GM18498 (cell line): ENCODE measurements at regions not wholly inside any gene's neighbourhood (a gene's known extent, or its start where the extent isn't known, plus 50 kb on each side); places are given as distances from the start of the nearest gene placed in this dataset.
"Not testable (repeated sequence)": the region's sequence is repeated elsewhere in the genome, so short reads cannot be mapped to it uniquely, and the experiment has no call there.

Experiments used
- ATAC-seq: cut with Tn5 transposase; IDR thresholded peaks from one replicate; pipeline ENCODE4 v1.9.1; 2021; ENCODE audit warnings: mild to moderate bottlenecking, moderate library complexity; ENCODE audit not compliant: unreplicated experiment

- ATAC-seq, result no peak
These were observed 106.2 kb downstream of the ERMARD start for GRCh38 chr6:169857343-169858292.

- ATAC-seq, result not testable (repeated sequence)
These were observed 105.3 kb downstream of the ERMARD start for GRCh38 chr6:169856442-169857342.

GRCh38 chr6:169854813-169855212 is 103.4 kb downstream of the ERMARD start:
- ATAC-seq, result no peak

DNA sequence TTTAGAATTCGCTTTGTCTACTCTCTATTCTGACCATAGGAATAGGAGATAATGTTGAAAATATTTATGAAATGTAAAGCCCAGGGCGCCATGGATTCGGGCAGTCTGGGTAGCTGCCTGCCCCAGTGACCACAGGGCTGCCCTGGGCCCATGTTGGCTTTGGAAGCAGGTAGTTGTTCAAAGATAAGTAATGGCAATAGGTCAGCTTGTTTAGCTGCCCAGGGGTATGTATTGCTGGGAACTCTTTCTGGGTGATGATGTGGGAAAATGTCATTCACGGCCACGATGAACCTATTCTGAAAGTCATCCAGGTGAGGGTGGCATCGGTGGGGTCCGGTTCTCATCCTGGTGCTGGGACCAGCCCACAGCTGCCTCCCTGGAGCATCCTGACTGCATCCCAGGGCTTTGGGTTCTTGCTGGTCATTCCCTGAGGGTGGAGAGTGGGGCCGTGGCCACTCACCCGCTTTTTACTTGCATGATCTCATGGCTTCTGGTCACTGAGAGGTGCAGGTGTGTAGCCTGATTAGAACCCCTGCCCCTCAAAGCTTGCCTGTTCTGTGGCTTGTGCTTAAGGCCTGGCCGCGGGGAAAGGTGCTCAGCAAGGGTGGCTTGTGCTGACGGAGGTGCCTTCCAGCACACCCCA is 102.8 kb downstream of the ERMARD start:
- no peak for ATAC-seq

GRCh38 chr6:169853196-169854082 is 102.0 kb downstream of the ERMARD start:
- ATAC-seq, result no peak

- ATAC-seq, result no peak
These were observed 101.2 kb downstream of the ERMARD start for GRCh38 chr6:169852504-169853195.

- ATAC-seq, result no peak
These were observed 100.5 kb downstream of the ERMARD start for GRCh38 chr6:169851641-169852503.

DNA sequence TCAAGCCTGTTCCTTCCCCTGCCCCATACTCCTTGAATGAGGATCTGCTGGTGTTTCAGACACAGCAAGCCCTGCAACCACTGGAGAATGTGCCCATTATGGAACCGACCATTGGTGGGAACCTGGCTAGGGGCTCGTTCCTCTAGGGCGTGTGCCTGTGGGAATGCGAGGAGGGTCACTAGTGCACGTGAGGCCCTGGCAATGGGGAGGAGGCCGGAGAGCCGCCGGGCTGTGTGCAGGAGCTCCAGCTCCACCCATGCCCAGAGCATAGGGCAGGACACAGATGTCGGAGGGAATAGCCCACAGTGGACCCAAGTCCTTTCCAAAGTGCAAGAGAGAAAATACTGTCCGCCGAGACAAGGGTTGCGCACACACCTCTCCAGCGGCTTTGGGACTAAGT is 99.3 kb downstream of the ERMARD start:
- no peak for ATAC-seq

DNA sequence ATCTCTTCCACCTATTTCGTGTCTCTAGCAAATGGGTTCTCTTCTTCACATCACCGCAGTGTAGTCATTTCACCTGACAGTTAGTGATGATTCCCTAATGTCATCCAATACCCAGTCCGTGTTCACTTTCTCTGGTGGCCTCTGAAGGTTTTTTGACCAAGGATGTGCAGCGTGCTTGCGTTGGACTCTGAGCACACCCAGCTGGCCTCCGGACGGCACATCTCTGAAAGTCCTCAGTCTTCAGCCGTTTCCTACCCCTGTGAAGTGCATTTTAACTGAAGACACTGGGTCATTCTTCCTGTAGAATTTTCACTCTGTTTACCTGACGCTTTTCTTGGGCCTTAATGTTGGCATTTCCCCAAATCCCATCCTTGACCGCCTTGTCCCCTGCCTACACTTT is 98.7 kb downstream of the ERMARD start:
- ATAC-seq, result no peak

- no peak for ATAC-seq
These were observed 98.0 kb downstream of the ERMARD start for GRCh38 chr6:169849396-169849795.

DNA sequence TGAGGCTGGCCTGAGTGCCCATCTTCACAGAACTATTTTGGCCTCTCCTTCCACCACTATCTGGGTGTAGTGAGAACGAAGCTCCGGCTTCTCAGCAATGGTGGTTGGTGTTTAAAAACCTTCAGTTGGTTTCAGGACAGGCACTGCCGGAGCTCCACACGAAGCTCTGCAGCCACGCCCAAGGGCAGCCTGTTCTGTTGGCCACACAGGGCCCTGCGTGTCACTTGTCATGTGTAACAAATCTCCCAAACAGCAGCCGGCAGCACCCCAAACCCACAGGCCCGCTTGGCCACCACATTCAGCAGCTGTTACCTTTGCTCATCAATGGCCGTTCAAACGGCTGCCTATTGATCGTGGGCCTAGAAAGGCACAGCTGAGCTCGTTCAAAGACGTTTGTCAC is 97.5 kb downstream of the ERMARD start:
- ATAC-seq, result no peak

DNA sequence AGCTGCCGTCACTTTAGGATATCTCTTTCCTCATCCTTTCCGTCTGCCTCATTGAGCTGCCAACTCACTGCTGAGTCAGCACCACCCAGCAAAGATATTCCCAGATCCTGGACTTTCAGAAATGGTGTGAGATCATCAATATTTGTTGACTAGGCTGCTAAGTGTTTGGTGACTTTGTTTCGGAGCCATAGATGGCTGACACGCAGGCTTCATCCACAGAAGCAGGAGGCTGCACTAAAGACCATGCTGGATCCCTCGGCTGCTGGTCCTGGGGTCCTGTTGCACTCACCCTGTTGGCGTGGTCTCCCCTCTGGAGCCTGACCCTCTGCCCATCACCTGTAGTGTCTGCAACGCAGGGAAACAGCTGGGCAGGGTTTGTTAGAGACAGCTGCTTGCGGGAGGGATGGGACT is 96.5 kb downstream of the ERMARD start:
- ATAC-seq, result no peak

GRCh38 chr6:169847141-169847674 is 95.8 kb downstream of the ERMARD start:
- ATAC-seq, result no peak

GRCh38 chr6:169846286-169847056 is 95.0 kb downstream of the ERMARD start:
- ATAC-seq, result no peak

- ATAC-seq, result no peak
These were observed 94.2 kb downstream of the ERMARD start for GRCh38 chr6:169845426-169846285.

- no peak for ATAC-seq
These were observed 93.5 kb downstream of the ERMARD start for GRCh38 chr6:169844946-169845345.

DNA sequence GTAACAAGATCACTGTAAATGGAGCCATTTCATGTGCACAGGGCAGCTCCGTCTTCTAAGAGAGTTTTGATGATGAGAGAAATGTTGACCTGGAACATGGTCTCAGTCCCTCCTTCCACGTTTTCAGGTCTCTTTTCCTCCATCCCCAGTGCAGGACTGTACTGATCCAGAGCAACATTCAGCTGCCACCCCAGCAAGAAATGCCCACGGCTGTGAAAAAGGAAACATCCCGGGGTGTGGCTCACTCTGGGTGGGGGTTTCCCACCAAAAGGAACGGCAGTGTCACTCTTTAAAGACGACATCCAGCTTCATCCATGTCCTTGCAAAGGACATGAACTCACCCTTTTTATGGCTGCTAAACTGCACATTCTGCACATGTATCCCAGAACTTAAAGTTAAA is 92.6 kb downstream of the ERMARD start:
- ATAC-seq, result no peak
